GM23338 (cell line): ENCODE measurements at regions not wholly inside any gene's neighbourhood (a gene's known extent, or its start where the extent isn't known, plus 50 kb on each side); places are given as distances from the start of the nearest gene placed in this dataset.

Source experiments
- ATAC-seq: fragments of 200-7000 bp; cut with Tn5 transposase; 3 replicates; pipeline ENCODE4 v1.9.1; 2020
- DNase-seq: peaks from one replicate; pipeline ENCODE4 v3.0.0-alpha.2; 2015; ENCODE audit warnings: low spot score
- H2AFZ ChIP-seq: fragments of 200-600 bp; sonication (generic); 2 replicates; pipeline ENCODE4 v1.8.0; 2016; ENCODE audit warnings: antibody characterized with exemption, mild to moderate bottlenecking, moderate library complexity
- H3F3A ChIP-seq: fragments of 200-600 bp; sonication (generic); replicated peaks from 2 replicates; pipeline ENCODE4 v1.8.0; 2017; ENCODE audit warnings: antibody characterized with exemption, mixed run types, low read depth
- H3K27ac ChIP-seq: fragments of 200-600 bp; sonication (generic); 2 replicates; pipeline ENCODE4 v1.6.1; 2016; ENCODE audit warnings: low read depth
- H3K27me3 ChIP-seq: fragments of 200-600 bp; sonication (generic); 2 replicates; pipeline ENCODE4 v1.8.0; 2016; ENCODE audit warnings: mild to moderate bottlenecking, mixed run types, moderate library complexity; ENCODE audit not compliant: insufficient read depth
- H3K36me3 ChIP-seq: fragments of 200-600 bp; sonication (generic); 2 replicates; pipeline ENCODE4 v1.8.0; 2016; ENCODE audit warnings: mild to moderate bottlenecking; ENCODE audit not compliant: insufficient read depth
- H3K4me1 ChIP-seq: fragments of 200-600 bp; sonication (generic); 2 replicates; pipeline ENCODE4 v1.8.0; 2016; ENCODE audit warnings: mild to moderate bottlenecking, moderate library complexity; ENCODE audit not compliant: insufficient read depth
- H3K4me2 ChIP-seq: fragments of 200-600 bp; sonication (generic); 2 replicates; pipeline ENCODE4 v1.7.1; 2017; ENCODE audit warnings: mixed run types
- H3K4me3 ChIP-seq: fragments of 200-600 bp; sonication (generic); 2 replicates; pipeline ENCODE4 v1.6.1; 2016; ENCODE audit warnings: mixed run types
- H3K79me2 ChIP-seq: fragments of 200-600 bp; sonication (generic); replicated peaks from 2 replicates; pipeline ENCODE4 v1.8.0; 2017; ENCODE audit warnings: mild to moderate bottlenecking; ENCODE audit not compliant: insufficient read depth
- H3K9me2 ChIP-seq: fragments of 200-600 bp; sonication (generic); 2 replicates; pipeline ENCODE4 v1.8.0; 2017; ENCODE audit not compliant: insufficient read depth
- H4K20me1 ChIP-seq: fragments of 200-600 bp; sonication (generic); replicated peaks from 2 replicates; pipeline ENCODE4 v1.8.0; 2017; ENCODE audit warnings: mild to moderate bottlenecking; ENCODE audit not compliant: insufficient read depth
- H3K27ac Mint-ChIP-seq: 2 replicates; pipeline ENCODE4 v1.8.0; 2020; ENCODE audit warnings: inconsistent platforms, mild to moderate bottlenecking, moderate library complexity, mixed read lengths
- H3K27me3 Mint-ChIP-seq: 3 replicates; pipeline ENCODE4 v1.8.0; 2022; ENCODE audit warnings: low read depth, mild to moderate bottlenecking, moderate library complexity, mixed read lengths, inconsistent platforms; ENCODE audit not compliant: insufficient read depth, poor library complexity
- H3K36me3 Mint-ChIP-seq: 3 replicates; pipeline ENCODE4 v1.8.0; 2021; ENCODE audit warnings: low read depth, mild to moderate bottlenecking, inconsistent platforms, moderate library complexity, mixed read lengths
- H3K4me1 Mint-ChIP-seq: 3 replicates; pipeline ENCODE4 v1.8.0; 2020; ENCODE audit warnings: mild to moderate bottlenecking, inconsistent platforms, mixed read lengths
- H3K4me3 Mint-ChIP-seq: 3 replicates; pipeline ENCODE4 v1.8.0; 2021; ENCODE audit warnings: moderate library complexity, mild to moderate bottlenecking, inconsistent platforms, mixed read lengths
- H3K9me3 Mint-ChIP-seq: 3 replicates; pipeline ENCODE4 v1.8.0; 2020; ENCODE audit warnings: moderate library complexity, mild to moderate bottlenecking, inconsistent platforms, mixed read lengths
- CREB1 ChIP-seq: fragments of 250-450 bp; sonication (Bioruptor Pico); IDR thresholded peaks from 2 replicates; pipeline ENCODE4 v1.5.0; 2020; ENCODE audit warnings: low read depth, mild to moderate bottlenecking, moderate library complexity
- CTCF ChIP-seq, 2 experiments: fragments of 200-600 bp in 1 of 2; sonication (generic) in 1 of 2; conservative IDR thresholded peaks; 2 replicates each; pipeline versions ENCODE4 v1.5.1 to v1.6.1; 2016 to 2017; ENCODE audit warnings: antibody characterized with exemption in 2 of 2, low read depth in 2 of 2, mild to moderate bottlenecking in 2 of 2, moderate library complexity in 1 of 2
- EZH2 ChIP-seq: fragments of 200-600 bp; sonication (generic); IDR thresholded peaks from one replicate; pipeline ENCODE4 v1.8.0; 2017; ENCODE audit warnings: antibody characterized with exemption, mild to moderate bottlenecking, low read depth; ENCODE audit not compliant: unreplicated experiment
- JUNB ChIP-seq: IDR thresholded peaks from one replicate; pipeline ENCODE4 v1.6.1; 2016; ENCODE audit warnings: antibody characterized with exemption; ENCODE audit not compliant: unreplicated experiment
- POLR2AphosphoS5 ChIP-seq: IDR thresholded peaks from 2 replicates; pipeline ENCODE4 v1.6.1; 2016; ENCODE audit warnings: antibody characterized with exemption, low read depth
- STAT1 ChIP-seq: IDR thresholded peaks from one replicate; pipeline ENCODE4 v1.6.1; 2016; ENCODE audit warnings: antibody characterized with exemption; ENCODE audit not compliant: unreplicated experiment
- ZNF331 ChIP-seq: fragments of 250-450 bp; sonication (Bioruptor Pico); IDR thresholded peaks from 2 replicates; pipeline ENCODE4 v1.5.0; 2020; ENCODE audit warnings: low read depth, mild to moderate bottlenecking, moderate library complexity
- ZNF462 ChIP-seq: fragments of 250-450 bp; sonication (Bioruptor Pico); IDR thresholded peaks from 2 replicates; pipeline ENCODE4 v1.5.0; 2020; ENCODE audit warnings: mild to moderate bottlenecking, moderate library complexity

- Histone ChIP-seq H3K4me3 (no peak overlapping the region), H4K20me1 (no peaks in the 10 kb centered on the region), H3K27me3 (no peaks in the 10 kb centered on the region), H3K4me2 (no peak overlapping the region), H2AFZ (no peak overlapping the region), H3K27ac (no peak overlapping the region), H3K79me2 (no peaks in the 10 kb centered on the region), H3K4me1 (no peaks in the 10 kb centered on the region), H3K9me2 (no peaks in the 10 kb centered on the region; the same call in 1 of the 2 replicates), H3K36me3 (no peaks in the 10 kb centered on the region), H3F3A (no peaks in the 10 kb centered on the region)
- DNase-seq (peak; percentile 21), ATAC-seq (no peak)
- H3K27ac Mint-ChIP-seq = no peak overlapping the region
- H3K4me3 Mint-ChIP-seq = no peak overlapping the region
- H3K4me1 Mint-ChIP-seq = peaks cover 5% of the 10 kb centered on the region
- no peaks in the 10 kb centered on the region; the same call in 2 of the 3 replicates for H3K36me3 Mint-ChIP-seq
- no peaks in the 10 kb centered on the region; the same call in 2 of the 3 replicates for H3K9me3 Mint-ChIP-seq
- peaks cover 3% of the 10 kb centered on the region for H3K27me3 Mint-ChIP-seq
- TF ChIP-seq CTCF (conservative IDR thresholded peaks at IDR 0.05; ENCODE audit: low read depth in 2 of 2) (peak; percentile 22 to 52; a peak in 2 of 4 replicates), POLR2AphosphoS5 (no peak)
Measured at GRCh38 chr19:30073152-30074000, 131.3 kb downstream of the URI1 start.

- peaks cover 1% of the 10 kb centered on the region for H3K27me3 Mint-ChIP-seq
- TF ChIP-seq CREB1 (CRISPR knock-in tag) (no peak), ZNF462 (CRISPR knock-in tag) (no peak), ZNF331 (CRISPR knock-in tag) (no peak), CTCF (conservative IDR thresholded peaks at IDR 0.05; ENCODE audit: low read depth in 2 of 2) (no peak), EZH2 (no peak), STAT1 (no peak), JUNB (no peak), POLR2AphosphoS5 (no peak)
Measured at GRCh38 chr19:30074096-30074495, 132.1 kb downstream of the URI1 start.

More at GRCh38 chr19:30074096-30074495, 132.1 kb downstream of the URI1 start:
- no peaks in the 10 kb centered on the region for H4K20me1 ChIP-seq
- DNase-seq = no peak
- no peaks in the 10 kb centered on the region; the same call in 1 of the 2 replicates for H3K9me2 ChIP-seq
- no peaks in the 10 kb centered on the region for H3K79me2 ChIP-seq
- H3K4me1 Mint-ChIP-seq = peaks cover 5% of the 10 kb centered on the region
- ATAC-seq = no peak
- no peak overlapping the region for H3K27ac Mint-ChIP-seq
- H3K9me3 Mint-ChIP-seq = no peaks in the 10 kb centered on the region
- H3K36me3 Mint-ChIP-seq = no peaks in the 10 kb centered on the region; the same call in 2 of the 3 replicates
- no peak overlapping the region for H2AFZ ChIP-seq
- no peaks in the 10 kb centered on the region for H3F3A ChIP-seq
- no peak overlapping the region for H3K27ac ChIP-seq
- no peak overlapping the region for H3K4me2 ChIP-seq
- H3K4me1 ChIP-seq = no peaks in the 10 kb centered on the region
- no peak overlapping the region for H3K4me3 ChIP-seq
- no peaks in the 10 kb centered on the region for H3K27me3 ChIP-seq
- H3K36me3 ChIP-seq = no peaks in the 10 kb centered on the region
- no peak overlapping the region for H3K4me3 Mint-ChIP-seq
